CD4-positive, alpha-beta T cell treated with Interleukin-1 beta for 1 hour (primary cell): ENCODE measurements at regions not wholly inside any gene's neighbourhood (a gene's known extent, or its start where the extent isn't known, plus 50 kb on each side); places are given as distances from the start of the nearest gene placed in this dataset.

ENCODE experiments used
- DNase-seq, 2 donors: peaks; one replicate each; pipeline ENCODE4 v3.0.0-alpha.2; 2020 to 2022

DNA sequence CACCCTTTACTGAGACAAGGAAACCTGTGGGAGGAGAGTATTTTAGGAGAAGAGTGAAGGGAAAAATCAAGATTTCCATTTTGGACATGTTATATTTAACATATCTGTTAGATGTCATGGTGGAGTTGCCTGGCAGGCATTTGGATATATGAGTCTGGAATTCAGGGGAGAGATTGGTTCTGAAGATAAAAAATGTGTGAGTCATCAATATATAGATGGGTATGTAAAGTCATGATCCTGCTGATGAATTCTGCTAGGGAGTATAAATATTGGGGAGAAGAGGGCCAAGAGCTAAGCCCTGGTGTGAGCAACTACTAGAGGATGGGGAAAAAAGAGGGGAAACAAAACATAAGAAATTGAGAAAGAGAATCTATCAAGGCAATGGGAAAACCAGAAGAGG lies 151.3 kb upstream of the SOX9 start:
- no peak for DNase-seq

DNA sequence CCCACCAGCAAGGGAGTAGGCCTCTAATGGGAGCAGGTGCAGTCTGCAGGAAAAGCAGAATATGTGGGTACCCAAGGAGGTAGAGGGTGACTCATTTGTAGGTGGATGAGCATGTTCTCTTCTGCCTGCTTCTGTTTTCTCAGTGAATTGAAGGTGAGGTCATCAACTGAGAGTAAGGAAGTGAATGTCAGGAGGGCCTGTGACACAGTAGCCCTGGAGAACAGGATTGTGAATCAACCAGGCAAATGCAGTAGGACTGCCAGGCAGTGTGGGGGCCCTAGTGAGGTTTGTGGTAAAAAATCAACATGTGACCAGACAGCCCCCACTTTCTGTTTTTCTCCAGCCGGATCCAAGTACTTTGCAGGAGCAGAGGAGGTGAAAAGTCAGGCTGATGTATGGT lies 150.5 kb upstream of the SOX9 start:
- DNase-seq: no peak

DNA sequence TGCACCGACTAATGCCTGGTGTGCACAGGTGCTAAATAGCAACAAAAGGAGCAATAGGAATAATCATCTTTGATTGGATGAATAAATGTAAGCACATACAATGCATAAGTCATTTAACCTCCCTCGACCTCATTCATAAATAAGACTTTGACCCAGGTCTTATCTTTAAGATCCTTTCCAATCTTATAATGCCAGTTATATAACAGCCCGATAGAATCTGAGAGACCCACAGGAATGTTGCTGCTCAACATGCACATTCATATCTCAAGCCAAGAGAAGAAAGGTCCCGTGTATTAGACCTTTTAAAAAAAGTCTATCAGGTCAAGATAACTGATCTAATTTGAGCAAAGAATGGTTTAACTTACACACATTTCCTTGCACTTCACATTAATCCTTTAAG lies 146.8 kb upstream of the SOX9 start:
- no peak for DNase-seq

DNA sequence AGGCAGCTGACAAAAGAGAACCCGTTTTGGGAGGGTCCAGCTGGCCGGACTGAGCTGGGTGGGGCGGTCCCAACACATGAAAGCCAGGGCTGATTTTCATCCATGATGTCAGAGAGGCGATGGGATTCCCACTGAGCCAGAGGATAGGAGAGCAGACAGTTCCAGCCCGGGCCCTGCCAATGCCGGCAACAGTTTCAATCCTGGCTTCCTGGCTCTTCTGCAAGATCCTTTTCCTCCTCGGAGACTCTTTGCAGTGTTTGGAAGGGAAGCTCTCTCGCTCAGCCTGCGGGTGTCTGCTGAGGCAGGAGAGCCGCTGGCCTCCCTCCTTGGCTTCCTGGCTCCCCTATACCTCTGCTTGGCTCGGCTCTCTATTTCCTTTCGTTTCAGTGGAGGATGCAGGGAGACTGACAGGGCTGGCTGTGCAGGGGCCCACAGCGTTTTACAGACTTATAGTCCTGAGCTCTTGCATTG lies 145.5 kb upstream of the SOX9 start:
- DNase-seq: no peak

DNA sequence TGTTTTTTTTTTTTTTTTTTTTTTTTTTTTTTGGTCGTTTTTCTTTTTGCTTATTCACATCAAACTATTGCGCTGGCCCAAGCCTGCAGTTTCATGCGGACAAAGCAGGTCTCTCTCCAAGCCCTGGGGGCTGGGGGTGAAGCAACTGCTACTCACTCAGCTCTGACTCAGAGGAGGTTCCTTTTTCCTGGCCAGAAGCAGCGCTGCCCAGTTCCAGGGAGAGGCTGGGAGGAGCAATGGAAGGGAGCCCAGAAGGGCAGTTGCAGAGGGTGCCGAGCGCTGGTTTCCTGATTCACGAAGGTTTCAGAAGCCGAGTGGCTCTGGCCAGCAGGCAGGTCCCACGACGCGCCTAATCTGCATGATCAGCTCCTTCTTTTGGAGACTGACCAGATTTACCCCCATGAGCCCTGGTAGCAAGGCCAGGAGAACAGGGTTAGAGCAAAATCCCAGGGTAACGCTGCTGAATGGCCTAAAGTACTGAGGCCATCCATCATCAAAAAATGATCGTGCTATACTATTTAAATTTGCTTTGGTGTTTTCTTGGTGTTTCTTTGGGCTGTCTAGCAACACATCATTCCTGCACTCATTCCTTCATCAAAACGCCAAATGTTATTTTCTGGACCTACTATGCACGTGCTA lies 144.7 kb upstream of the SOX9 start:
- DNase-seq: no peak

DNA sequence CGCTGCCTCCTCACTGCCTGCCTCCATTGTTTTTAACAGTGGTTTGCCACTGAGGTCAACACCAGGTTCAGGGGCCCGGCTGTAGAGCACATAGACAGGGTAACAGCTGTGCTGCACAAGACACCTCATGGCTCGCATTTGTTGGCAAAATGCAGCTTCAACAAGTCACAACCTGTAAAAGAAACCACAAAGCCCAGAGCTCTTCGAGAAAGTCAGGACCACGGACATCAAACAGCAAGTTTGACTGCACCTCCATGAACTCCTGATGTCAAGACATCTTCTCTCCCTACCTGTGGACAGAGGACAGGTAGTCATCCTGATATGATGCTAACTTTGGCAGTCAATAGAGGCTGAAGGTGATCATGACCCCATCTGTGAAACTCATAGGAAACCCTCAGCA lies 142.4 kb upstream of the SOX9 start:
- DNase-seq: no peak

DNA sequence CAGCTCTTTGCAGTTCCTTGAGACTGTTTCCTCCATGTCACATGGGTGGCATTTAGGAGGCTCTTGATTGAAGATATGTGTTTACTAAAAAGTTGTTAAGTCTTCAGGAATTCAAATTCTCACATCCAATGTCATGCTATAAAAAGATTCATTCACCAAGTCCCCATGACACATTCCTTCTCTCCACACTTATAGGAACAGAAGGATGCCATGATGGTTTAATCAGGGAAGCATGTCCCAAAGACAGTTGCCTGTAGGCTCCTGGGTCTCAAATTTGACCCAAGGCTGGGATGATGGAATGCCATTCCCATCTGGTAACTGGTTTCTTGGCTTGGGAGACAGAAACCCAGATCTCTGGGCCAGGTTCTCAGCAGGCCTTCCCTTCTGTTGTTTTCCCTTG lies 140.6 kb upstream of the SOX9 start:
- DNase-seq: no peak

DNA sequence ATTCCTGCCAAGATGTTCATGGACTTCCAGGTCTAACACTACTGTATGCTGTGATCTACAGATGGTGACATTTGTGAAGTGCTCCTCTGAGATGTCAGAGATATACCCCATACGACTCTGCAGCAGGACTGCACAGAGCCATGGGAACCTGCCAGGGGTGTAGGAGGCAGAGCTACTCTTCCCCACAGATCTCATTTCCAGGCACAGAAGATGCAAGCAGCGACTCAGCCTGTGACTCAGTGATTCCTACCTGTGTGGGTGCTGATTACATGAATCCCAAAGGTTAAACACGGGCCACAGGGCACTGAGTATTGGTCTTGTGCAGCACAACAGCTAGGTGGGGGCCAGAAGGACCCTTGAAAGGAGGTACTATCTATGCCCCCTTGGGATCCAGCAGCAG lies 137.0 kb upstream of the SOX9 start:
- DNase-seq: no peak

DNA sequence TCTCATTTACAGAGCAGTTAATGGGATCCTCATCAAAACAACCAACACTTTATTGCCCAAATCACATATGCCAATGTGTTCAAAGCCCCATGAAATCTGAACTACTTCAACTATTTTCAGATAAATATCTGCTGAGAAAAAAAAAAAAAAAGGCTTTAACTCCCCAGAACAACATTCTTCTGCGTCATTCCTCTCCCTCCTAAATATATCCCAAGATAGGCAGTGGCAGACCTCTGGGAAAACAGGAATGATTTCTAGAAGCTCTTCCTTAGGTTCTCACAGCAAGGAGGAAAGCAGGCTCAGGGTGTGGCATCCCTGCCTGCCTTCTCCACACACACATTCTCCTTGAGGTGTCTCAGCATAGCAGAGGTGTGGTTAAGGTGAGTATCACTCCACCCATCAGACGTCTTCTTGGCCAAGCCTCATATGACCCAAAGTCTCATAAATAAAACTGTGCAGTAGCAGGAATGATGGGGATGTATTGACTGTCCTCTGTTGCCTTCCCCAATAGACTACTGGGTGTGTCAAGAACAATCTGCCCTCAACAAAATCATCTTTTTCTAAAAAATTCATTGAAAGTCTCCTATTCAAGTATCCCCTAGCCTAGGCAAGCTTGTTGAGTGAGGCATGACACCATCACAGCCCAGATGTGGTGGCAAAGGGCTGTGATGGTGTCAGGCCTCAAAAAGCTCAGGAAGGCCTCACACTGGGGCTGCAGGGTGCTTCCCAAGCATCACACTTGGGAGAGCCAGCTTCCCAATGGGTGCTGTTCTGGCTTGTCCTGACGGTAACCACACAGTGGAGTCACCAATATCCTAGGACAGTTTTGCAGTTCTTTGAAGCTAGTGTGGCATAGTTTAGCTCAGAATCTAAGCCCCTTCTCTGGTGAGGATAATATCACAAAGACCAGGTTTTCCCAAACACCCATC lies 135.4 kb upstream of the SOX9 start:
- no peak for DNase-seq

DNA sequence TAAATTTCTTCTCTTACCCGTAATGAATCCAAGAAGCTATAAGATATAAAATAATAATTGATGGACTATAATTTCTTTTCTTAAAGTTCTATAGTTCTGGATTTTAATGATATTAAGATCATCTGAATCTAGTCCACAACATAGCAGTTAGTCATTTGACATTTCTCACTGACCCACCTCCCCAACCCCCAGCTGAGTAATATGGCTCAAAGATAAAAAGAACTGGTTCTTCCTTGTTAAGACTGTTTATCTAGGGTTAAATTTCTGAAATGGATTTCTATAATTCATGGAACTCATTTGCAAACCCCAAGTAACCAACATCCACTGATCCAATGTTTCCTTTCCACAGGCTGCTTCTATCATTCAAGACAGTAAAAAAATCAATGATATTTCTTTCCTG lies 133.9 kb upstream of the SOX9 start:
- no peak for DNase-seq

DNA sequence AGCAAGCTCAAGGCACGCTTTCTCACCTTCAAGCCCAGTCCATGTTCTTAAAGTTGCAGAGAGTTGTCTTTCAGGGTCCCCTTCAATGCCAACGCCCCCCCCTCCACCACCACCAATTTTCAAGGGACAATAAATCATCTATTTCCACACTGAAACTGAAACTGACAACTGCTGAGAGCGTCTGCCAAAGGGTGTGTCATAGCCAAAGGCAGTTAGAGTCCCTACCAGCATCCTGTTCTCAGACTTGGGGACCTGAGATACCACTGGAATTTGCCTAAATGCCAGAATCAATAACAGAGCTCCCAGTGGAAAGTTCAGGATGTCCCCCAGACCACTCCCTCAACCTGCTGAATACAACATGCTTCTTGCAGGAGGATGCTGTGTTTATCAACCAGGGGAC lies 133.2 kb upstream of the SOX9 start:
- no peak for DNase-seq

DNA sequence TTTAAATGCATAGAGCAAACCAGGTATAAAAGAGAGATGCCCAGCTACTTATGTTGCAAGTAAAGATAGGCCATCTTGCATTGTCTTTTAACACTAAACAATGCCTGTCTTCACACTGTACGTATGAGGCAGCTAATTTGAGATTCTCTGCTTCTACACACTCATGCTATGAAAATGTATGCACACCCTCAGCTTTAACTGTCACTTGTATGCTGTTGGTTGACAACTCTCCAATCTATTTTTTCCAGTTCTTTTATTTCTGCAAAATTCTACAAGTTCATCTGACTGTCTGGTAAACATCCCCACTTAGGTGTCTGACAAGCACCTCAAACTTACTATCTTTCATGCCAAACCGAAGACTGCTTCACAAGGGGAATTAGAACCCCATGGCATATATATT lies 131.7 kb upstream of the SOX9 start:
- DNase-seq: no peak

DNA sequence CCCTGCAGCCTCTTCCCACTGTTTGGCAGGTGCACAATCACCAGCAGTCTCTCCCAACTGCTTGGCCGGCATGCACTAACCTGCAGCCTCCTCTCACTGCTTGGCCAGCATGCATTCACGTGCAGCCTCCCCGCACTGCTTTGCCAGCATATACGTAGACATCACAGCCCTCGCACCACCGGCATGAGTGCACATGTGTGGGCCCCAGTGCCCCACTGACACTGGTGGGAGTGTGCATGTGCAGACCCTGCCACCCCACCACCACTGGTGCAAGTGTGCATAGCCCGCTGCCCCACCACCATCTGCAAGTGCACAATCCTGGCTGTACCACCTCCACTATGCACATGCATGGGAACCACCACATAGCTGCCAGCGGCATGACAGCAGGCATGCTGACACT lies 127.5 kb upstream of the SOX9 start:
- DNase-seq: no peak

DNA sequence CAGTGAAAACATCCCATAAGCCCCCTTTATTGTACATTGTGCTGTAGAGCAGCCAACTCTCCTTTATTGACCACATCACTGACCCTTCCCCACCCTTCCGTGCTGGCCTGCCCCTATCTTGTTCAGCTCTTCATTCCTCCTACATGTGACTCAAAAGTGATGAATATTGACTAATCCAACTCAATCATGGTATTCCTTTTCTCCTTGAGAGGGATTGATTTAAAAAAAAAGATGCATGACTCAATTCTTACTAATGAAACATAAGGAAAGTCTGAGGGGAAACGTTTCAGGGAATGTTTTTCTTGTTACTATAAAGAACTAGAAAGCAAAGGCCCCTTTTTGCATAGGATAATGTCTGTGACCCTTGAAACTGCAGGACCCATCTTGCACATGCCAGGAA lies 125.2 kb upstream of the SOX9 start:
- DNase-seq: no peak

DNA sequence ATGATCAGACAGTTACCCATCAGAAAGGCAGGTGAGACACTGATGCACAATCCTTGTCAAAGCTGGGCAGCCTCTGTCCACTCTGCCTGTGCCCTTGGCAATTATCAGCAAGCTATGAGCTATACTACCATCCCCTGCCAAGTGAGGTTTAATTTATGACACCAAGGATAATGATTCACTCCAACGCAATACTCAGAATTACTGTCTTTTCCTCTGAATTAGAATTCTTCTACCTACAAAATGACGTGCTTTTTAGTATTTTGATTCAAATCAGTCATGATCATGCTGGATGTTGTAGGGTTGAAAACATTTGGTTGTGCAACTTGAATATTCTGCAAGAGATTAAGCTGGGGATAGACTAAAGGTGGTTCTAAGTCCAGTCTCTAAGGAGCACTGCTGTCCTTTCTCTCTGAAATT lies 116.8 kb upstream of the SOX9 start:
- DNase-seq: no peak

DNA sequence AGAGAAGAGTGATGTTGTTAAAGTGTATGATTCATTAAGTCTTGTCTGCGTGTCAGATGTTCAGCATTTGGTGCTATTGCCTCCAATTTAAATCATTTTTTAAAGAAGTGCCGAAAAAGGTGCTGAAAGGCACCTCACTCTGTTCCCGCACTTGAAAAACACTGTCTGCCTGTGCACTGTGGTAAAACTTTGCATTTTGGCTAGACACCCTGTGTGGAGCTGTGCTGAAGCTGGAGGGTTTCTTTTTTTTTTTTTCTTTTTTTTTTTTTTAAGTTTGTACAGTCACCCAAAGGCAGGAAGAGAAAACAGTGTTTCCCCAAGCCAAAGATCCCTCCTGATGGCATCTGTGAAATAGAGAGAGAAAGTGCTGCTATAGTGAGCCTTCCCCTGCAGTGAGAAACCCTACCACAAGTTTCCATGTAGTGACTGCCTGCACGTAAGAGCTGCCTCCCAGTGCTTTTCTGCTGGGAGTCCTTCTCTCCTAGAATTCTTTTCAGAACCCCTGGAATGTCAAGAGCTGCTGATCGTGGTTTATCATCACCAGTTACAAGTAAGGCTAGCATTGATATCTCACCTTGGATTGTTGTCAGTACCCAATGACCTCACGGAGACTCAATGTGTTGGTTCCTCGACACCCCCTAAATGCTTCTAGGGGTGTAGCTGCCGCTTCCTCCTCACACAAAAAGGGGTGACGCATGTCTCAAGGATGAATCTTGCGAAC lies 116.0 kb upstream of the SOX9 start:
- no peak for DNase-seq

DNA sequence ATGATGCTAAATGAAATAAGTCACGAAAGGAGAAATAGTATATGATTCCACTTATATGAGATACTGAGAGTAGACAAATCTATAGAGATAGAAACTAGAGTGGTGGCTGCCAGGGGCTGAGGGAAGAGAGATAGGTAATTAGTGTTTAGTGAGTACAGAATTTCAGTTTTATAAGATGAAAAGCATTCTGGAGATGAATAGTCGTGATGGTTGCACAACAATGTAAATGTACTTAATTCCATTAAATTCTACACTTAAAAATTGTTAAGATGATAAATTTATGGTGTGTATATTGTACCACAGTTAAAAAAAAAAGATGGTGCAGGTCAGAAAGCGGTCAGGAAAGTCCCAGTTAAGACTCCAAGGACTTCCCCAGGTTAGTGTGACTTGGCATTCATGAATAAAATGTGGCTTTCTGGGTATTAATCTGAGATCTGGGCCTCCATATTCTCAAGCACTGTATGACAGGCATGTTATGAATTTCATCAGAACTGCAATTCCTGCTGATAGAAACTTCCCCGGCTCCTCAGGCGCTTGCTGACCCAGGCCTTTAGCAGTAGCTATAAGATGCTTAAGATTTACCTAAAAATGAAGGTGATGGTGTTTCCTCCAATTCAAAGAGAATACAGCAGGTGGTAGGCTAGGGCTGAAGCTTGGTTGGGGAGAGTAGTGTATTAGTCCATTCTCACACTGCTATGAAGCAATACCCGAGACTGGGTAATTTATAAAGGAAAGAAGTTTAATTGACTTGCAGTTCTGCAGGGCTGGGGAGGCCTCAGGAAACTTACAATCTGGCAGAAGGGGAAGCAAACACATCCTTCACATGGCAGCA lies 115.3 kb upstream of the SOX9 start:
- DNase-seq: no peak

DNA sequence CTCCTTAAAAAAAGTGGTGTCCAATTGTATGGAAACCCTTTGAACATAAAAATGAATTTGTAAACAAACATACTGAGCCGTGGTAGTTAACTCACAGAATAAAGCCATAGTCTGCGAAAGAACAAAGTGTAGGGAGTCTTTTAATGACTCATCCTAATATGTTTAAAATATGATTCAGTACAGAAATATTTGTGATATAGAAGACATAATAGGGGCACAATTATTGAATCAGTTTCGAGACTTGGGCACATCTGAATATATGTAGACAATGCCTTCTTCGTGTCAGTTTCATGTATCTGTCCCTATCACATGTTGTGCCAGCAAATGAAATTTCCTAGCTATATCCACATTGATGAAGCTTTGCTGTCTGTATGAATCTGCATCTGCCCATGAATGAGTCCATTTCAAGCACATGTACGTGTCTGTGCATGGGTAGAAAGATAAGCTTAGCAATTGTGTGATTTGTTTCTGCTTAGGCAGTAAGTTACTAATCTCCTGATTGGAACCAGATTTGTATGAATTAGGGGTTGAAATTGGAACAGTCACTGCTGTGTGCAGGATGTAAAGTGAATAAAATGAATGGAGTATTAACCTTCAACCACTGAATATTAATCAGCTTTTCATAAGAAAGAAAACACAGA lies 112.5 kb upstream of the SOX9 start:
- DNase-seq: no peak

DNA sequence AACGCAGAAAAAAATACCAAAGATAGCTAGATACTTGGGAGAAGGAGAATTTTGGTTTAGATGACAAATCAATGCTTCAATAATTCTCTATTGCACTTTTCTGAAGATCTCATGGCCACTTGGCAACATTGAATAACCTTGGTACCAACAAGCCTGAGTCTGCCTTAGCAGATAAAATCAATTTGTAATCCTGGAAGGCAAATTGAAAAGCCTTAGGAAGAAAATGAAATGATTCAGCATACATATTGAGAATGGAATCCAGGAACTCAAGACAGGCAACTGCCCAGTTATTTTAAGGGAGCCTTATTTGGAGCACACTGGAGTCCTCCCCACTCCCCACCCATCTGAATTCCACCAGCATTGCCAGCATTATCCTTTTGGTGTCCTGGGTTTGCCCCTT lies 109.3 kb upstream of the SOX9 start:
- DNase-seq: no peak

DNA sequence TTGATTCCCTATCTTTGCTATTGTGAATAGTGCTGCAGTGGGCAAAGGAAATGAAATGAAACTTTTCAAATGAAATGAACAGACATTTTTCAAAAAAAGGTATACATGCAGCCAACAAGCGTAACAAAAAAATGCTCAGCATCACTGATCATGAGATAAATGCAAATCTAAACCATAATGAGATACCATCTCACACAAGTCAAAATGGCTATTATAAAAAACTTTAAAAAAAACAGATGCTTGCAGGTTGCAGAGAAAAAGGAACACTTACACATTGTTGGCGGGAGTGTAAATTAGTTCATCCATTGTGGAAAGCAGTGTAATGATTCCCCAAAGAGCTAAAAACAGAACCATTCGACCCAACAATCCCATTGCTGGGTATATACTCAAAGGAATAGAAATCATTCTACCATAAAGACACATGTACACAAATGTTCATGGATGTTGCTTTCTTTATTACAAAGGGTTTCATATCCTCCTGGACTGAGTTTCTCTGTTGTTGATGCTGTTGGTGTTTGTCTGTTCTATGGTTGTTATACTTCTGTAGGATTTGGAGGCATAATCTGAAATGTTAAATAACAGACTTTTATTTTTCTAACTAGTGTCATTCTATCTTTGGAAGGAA lies 99.3 kb upstream of the SOX9 start:
- DNase-seq: no peak

DNA sequence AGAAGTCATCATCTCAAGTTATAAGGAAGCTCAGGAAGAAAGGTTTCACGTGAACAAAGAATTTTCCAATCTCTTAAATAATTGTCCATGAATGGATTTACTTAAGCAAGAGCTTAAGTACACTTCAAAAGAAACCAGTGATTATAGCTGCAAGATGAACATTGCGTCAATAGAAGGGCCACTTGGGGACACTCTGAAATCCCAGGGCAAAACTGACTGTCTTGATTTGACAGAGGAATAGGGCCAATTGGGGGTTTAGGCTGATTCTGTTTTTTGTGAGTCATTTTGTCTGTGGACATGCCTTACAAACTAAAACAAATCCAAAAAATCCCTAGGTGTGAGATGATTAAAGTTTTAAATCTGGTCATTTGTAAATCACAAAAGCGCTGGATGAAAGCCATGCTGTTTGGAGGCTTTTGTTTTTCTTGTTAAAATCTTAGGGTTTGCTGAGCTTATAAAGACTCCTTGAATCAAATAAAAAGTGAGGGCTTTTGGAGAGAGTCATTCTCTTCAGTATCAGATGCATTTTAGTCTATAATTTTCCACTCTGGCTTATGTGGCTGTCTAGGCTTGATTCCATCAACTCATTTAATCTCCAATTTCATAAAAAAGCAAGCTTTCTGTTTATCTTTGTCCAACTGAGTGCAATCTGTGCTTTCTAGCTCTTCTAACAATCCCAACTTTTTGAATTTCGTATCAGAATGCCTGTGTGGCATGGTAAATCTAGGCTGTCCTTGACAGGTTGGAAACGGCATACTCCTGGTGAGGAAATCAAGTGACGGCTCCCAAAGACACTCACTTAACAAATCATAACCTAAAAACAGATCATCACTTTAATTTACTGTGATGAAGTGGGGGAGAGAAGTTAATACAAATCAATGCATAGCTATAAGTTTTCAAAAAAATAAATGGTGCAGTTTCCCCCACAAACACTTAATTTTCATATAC lies 98.2 kb upstream of the SOX9 start:
- DNase-seq: no peak
